Type B pancreatic cell (in vitro differentiated cells): ENCODE measurements at regions not wholly inside any gene's neighbourhood (a gene's known extent, or its start where the extent isn't known, plus 50 kb on each side); places are given as distances from the start of the nearest gene placed in this dataset.
"Not testable (repeated sequence)": the region's sequence is repeated elsewhere in the genome, so short reads cannot be mapped to it uniquely, and the experiment has no call there.

ENCODE experiments used
- DNase-seq: peaks from one replicate; pipeline ENCODE4 v3.0.0; 2021; ENCODE audit warnings: mixed read lengths; ENCODE audit not compliant: unreplicated experiment; ENCODE audit errors: extremely low spot score
- H3K27ac Mint-ChIP-seq: 2 replicates; pipeline ENCODE4 v1.8.0; 2021; ENCODE audit warnings: mild to moderate bottlenecking, mixed read lengths
- H3K27me3 Mint-ChIP-seq: 2 replicates; pipeline ENCODE4 v1.8.0; 2021; ENCODE audit warnings: mixed read lengths
- H3K36me3 Mint-ChIP-seq: 2 replicates; pipeline ENCODE4 v1.8.0; 2021; ENCODE audit warnings: mixed read lengths
- H3K4me1 Mint-ChIP-seq: one replicate; pipeline ENCODE4 v1.8.0; 2021; ENCODE audit warnings: mixed read lengths; ENCODE audit not compliant: unreplicated experiment
- H3K4me3 Mint-ChIP-seq: 2 replicates; pipeline ENCODE4 v1.8.0; 2021; ENCODE audit warnings: mild to moderate bottlenecking, mixed read lengths
- H3K9me3 Mint-ChIP-seq: 2 replicates; pipeline ENCODE4 v1.8.0; 2021; ENCODE audit warnings: mixed read lengths
- TF ChIP-seq, protein P1 (sequence below): fragments of 200-600 bp; sonication (generic); conservative IDR thresholded peaks from 2 replicates; pipeline ENCODE4 v1.5.0; 2021; ENCODE audit warnings: antibody characterized with exemption, mild to moderate bottlenecking

DNA sequence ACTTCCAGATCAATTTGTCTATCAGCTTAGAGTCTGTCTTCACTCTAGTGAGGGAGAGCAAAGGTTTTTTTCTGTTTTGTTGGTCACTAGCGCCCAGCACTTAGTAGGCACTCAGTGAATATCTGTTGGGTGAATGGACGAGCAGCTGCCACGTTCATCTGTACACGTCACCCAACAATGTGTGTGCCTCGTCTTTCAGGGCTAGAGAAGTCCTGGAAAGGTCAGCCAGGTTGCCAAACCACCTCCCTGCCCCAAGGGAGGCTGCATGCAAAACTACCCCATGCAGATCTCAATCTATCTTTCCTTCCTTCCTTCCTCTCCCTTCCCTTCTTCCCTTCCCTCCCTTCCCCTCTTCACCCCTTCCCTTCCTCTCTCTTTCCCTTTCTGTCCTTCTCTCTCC is 340.9 kb downstream of the SOX9 start:
- Mint-ChIP-seq H3K27me3 (no peaks in the 10 kb centered on the region), H3K9me3 (no peaks in the 10 kb centered on the region), H3K36me3 (peaks cover 18% of the 10 kb centered on the region), H3K27ac (peak overlapping the region; percentile 95), H3K4me1 (peaks cover 76% of the 10 kb centered on the region), H3K4me3 (no peak overlapping the region)
- TF ChIP-seq, protein P1, sequence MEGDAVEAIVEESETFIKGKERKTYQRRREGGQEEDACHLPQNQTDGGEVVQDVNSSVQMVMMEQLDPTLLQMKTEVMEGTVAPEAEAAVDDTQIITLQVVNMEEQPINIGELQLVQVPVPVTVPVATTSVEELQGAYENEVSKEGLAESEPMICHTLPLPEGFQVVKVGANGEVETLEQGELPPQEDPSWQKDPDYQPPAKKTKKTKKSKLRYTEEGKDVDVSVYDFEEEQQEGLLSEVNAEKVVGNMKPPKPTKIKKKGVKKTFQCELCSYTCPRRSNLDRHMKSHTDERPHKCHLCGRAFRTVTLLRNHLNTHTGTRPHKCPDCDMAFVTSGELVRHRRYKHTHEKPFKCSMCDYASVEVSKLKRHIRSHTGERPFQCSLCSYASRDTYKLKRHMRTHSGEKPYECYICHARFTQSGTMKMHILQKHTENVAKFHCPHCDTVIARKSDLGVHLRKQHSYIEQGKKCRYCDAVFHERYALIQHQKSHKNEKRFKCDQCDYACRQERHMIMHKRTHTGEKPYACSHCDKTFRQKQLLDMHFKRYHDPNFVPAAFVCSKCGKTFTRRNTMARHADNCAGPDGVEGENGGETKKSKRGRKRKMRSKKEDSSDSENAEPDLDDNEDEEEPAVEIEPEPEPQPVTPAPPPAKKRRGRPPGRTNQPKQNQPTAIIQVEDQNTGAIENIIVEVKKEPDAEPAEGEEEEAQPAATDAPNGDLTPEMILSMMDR: no peak
- DNase-seq: no peak

DNA sequence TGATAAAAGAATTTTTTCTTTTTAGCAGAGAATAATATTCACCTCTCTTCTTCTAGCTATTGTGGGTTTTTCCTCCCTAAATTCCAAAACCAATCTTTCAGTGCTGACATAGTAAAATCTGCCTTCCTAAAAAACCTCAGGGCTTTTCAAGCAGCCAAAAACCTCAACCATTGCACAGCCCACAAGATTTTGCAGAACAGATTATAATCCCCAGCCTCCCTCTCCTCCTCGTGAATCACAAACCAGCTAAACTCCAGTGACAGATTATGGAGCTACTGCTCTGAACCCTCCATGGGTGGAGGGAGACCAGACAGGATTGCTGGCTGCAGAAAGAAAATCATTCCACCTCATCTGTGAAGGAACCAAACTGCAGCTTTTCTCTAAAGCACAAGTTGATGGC is 341.6 kb downstream of the SOX9 start:
- Mint-ChIP-seq H3K4me3 (peak overlapping the region; percentile 66), H3K27me3 (no peaks in the 10 kb centered on the region), H3K36me3 (peaks cover 17% of the 10 kb centered on the region), H3K4me1 (peaks cover 72% of the 10 kb centered on the region), H3K27ac (peak overlapping the region; percentile 95), H3K9me3 (no peaks in the 10 kb centered on the region)
- DNase-seq: no peak
- TF ChIP-seq, protein P1: no peak

DNA sequence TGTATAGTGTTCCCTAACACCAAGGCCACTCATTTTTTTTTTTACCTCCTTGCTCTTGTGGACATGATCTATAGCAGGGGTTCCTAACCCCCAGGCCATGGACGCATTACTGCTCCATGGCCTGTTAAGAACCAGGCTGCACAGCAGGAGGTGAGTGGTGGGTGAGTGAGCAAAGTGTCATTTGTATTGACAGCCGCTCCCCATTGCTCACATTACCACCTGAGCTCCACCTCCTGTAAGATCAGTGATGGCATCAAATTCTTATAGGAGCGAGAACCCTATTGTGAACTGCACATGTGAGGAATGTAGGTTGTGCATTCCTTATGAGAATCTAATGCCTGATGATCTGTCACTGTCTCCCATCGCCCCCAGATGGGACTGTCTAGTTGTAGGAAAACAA is 342.0 kb downstream of the SOX9 start:
- Mint-ChIP-seq H3K4me3 (peak overlapping the region; percentile 66), H3K36me3 (peaks cover 15% of the 10 kb centered on the region), H3K9me3 (no peaks in the 10 kb centered on the region), H3K27ac (peak overlapping the region; percentile 95), H3K27me3 (no peaks in the 10 kb centered on the region), H3K4me1 (peaks cover 68% of the 10 kb centered on the region)
- TF ChIP-seq, protein P1: no peak
- DNase-seq: no peak

DNA sequence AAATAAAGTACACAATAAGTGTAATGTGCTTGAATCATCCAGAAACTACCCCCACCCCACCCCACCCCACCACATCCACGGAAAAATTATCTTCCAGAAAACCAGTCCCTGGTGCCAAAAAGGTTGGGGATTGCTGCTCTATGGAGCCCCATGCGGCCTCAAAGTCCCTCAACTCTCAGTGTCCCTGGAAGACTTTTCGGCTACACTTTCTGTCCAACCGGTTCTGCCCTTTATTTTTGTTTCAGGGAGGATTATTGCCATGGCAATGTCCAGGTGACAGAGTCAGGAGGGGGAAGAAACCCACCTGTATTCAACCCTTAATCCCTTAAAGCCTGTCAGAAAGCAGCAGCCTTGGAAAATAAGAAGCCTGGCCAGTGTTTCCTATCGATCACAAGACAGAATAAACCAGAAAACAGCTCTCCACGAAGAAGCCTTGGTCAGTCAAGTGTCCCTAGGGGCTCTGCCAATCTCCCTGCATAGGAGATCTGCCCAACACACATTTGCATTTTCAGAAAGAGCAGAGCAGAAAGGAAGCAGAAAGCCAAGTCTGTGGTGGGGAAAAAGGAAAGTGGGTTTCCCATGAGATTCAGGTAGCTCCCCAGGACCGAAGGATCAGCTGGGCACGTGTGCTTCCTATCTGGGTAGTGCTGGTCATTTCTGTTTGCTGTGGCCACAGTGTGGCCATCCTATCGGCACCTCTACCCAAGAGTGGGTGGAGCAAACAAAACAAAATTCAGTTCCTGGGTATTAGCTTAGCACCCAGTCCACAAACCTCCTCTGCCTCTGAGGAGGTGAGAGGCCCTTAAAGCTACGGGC is 342.7 kb downstream of the SOX9 start:
- no peaks in the 10 kb centered on the region for H3K9me3 Mint-ChIP-seq
- H3K4me3 Mint-ChIP-seq: no peak overlapping the region
- H3K27me3 Mint-ChIP-seq: no peaks in the 10 kb centered on the region
- DNase-seq: no peak
- H3K27ac Mint-ChIP-seq: peak overlapping the region; percentile 95
- peaks cover 62% of the 10 kb centered on the region for H3K4me1 Mint-ChIP-seq
- H3K36me3 Mint-ChIP-seq: peaks cover 15% of the 10 kb centered on the region
- TF ChIP-seq, protein P1: no peak

DNA sequence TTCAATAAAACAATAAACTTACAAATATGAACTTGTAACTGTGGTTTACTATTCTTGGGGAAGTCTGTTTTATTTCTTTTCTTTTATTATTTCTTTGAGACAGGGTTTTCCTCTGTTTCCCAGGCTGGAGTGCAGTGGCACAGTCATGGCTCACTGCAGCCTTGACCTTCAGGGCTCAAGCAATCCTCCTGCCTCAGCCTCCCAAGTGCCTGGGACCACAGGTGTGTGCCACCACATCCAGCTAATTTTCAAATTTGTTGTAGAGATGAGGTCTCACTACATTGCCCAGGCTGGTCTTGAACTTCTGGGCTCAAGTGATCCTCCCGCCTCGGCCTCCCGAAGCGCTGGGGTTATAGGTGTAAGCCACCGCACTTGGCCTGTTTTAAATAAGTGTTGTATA is 343.4 kb downstream of the SOX9 start:
- not testable (repeated sequence) for H3K27me3 Mint-ChIP-seq

DNA sequence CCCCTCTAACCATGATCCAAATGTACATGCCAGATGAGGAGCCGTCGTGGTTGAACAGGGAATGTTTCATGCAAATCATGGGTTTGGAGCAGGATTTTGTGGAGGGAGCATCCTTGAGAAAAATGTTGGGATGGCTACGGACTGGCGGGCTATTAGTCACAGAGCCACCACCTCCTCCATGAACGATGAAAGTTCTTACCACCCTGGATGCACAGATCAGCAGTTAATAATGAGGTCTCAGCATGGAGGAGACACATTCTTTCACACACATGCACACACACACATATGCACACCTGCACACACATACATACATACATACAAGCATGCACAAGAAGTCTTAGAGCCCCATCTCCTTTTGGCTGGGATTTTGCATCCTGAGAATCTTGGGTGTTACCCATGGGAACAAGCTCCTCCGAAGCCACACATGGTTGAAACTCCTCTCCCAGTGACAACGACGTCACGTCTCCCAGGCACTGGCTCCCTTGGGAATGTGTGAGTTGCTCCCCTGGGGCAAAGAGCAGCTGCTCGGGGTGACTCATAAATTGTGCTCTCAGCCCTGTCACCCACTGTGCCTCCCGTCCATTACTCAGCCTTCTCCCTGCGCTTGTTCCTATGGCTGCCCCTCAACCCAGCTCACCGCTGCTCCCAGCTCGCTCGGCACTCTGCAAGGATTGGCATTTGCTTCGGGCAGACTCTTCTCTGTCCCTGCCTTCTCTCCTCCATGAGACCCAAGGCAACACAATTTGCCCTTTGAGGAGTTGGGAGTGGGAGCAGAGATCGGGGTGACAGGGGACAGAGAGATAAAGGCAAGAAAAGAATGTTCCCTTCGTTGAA is 344.6 kb downstream of the SOX9 start:
- no peak for DNase-seq
- H3K36me3 Mint-ChIP-seq: peaks cover 15% of the 10 kb centered on the region
- H3K4me3 Mint-ChIP-seq: peak overlapping the region; percentile 21
- H3K27ac Mint-ChIP-seq: no peak overlapping the region
- no peaks in the 10 kb centered on the region for H3K27me3 Mint-ChIP-seq
- TF ChIP-seq, protein P1: no peak
- H3K4me1 Mint-ChIP-seq: peaks cover 43% of the 10 kb centered on the region
- no peaks in the 10 kb centered on the region for H3K9me3 Mint-ChIP-seq

More for the DNA sequence above, 343.4 kb downstream of the SOX9 start:
- not testable (repeated sequence) for DNase-seq, H3K4me3 Mint-ChIP-seq, H3K9me3 Mint-ChIP-seq
- peaks cover 15% of the 10 kb centered on the region for H3K36me3 Mint-ChIP-seq
- H3K4me1 Mint-ChIP-seq: peaks cover 54% of the 10 kb centered on the region
- peak overlapping the region; percentile 95 for H3K27ac Mint-ChIP-seq
